ENCODE measurements at regions not wholly inside any gene's neighbourhood (a gene's known extent, or its start where the extent isn't known, plus 50 kb on each side); places are given as distances from the start of the nearest gene placed in this dataset.
"Not testable (repeated sequence)": the region's sequence is repeated elsewhere in the genome, so short reads cannot be mapped to it uniquely, and the experiment has no call there.

- in situ Hi-C loops (cut with HindIII; ENCODE audit: low sequenced_read_pairs): not testable (repeated sequence)
These were observed 235.3 kb downstream of the BCL2L11 start for GRCh38 chr2:111355823-111356511.

DNA sequence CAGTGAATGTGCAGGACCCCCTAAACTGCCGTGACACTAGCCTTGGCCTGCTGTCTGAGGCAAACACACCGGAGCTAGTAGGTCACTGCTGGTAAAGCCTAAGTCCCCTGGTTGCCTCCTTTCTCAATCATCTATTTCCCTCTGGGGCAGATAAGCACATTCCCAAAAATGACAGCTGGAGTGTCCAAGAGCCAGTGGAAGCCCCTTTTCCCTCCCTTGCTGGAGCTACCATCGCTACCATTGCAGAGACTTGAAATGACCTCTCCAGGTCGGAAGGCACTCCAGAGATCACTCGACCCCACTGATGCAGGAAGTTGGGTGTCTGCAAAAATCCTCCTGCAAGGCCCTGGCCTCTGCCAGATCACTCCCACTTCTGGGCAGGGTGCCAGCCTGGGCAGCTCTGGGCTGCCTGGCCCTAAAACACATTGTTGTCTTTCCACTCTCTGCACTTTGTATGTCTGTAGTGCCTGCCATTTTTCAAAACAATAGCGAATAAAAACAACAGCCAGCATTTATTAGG, 235.9 kb downstream of the BCL2L11 start:
- in situ Hi-C loops (cut with HindIII; ENCODE audit: low sequenced_read_pairs): not testable (repeated sequence)

- in situ Hi-C loops (cut with HindIII; ENCODE audit: low sequenced_read_pairs): not testable (repeated sequence)
These were observed 245.4 kb downstream of the BCL2L11 start for GRCh38 chr2:111365986-111366640.

- in situ Hi-C loops (cut with HindIII; ENCODE audit: low sequenced_read_pairs): not testable (repeated sequence)
These were observed 245.9 kb downstream of the BCL2L11 start for GRCh38 chr2:111366641-111367029.

- in situ Hi-C loops (cut with HindIII; ENCODE audit: low sequenced_read_pairs): not testable (repeated sequence)
These were observed 246.4 kb downstream of the BCL2L11 start for GRCh38 chr2:111367080-111367479.

DNA sequence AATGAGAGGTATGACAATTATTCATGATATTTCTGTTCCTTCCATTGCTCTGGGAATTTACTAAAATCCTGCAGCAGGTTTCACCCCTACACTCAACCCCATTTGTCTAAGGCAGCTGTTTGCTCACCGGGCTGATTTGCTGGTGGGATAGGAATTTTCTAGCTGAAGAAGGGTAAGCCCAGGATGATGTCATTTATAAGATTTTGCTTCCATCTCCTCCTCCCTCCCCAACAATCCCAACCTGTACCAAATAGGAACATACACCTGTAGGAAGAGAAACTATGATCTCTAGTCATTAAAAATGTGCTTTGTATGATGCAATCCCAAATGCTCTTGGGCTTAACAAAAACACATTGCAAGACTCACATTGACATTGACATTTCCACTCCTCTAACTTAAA, 247.2 kb downstream of the BCL2L11 start:
- in situ Hi-C loops (cut with HindIII; ENCODE audit: low sequenced_read_pairs): not testable (repeated sequence)

DNA sequence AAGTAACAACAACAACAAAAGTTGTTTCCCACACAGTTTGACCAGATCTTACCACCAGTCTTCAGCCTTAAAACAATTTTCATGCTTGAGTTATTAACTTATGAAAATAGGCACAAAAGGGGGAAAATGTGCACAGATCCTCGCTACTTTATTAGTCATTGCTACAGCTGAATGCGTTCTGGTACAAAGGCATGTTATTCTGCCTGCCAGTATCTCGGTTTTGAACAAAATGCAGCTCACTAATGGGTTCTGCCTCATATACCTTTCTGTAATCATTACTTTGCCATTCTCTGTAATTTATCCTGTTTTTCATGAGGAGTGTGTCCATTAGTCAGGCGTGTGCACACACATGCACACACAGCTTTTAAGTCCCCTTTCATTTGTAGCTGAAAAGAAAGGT, 247.6 kb downstream of the BCL2L11 start:
- in situ Hi-C loops (cut with HindIII; ENCODE audit: low sequenced_read_pairs): not testable (repeated sequence)

DNA sequence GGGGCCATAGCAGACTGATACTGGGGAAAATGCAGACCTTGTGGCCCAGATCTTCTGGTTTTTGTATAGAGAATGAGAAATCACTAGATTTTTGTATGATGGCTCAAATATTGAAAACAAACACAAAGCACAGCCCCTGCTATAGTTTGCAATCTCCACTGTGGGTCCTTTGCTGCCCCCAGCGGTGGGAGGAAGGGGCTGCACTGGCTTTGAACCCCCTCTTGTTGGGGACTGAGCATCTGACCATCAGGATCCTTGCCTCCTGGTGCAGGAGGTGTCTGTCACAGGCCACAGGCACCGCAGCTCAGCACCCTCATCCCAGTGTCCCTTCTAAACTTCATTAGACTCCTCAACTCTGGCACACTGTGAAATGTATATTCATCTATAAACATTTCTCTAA, 252.3 kb downstream of the BCL2L11 start:
- in situ Hi-C loops (cut with HindIII; ENCODE audit: low sequenced_read_pairs): not testable (repeated sequence)

- in situ Hi-C loops (cut with HindIII; ENCODE audit: low sequenced_read_pairs): not testable (repeated sequence)
These were observed 253.3 kb downstream of the BCL2L11 start for GRCh38 chr2:111373989-111374388.

GRCh38 chr2:111374734-111375133, 254.0 kb downstream of the BCL2L11 start:
- in situ Hi-C loops (cut with HindIII; ENCODE audit: low sequenced_read_pairs): not testable (repeated sequence)

DNA sequence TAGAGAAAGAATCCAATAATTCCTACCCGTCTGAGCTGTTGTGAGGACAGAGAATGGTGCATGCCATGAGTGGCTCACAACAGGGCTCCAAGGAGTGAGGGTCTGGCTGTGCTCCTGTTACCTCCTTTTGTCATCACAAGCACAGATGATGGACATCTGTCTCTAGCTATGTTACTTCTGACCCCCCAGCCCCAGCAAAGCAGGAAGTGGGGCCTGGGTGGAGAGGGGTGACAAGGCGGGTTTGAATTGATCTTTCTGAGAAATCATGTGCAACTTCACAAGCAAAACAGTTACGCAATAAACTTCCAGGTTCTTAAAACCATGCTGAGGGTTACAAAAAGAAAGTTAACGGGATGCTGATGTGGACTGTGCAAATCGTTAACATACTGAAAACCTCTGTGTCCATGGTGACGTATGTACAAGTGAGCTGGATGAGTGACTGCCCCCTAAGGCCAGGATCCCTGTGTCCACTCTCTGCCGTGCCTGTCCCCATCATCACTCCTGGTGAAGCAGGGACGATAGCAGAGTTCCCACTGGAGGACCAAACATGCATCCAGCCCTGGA, 254.7 kb downstream of the BCL2L11 start:
- in situ Hi-C loops (cut with HindIII; ENCODE audit: low sequenced_read_pairs): not testable (repeated sequence)

- in situ Hi-C loops (cut with HindIII; ENCODE audit: low sequenced_read_pairs): not testable (repeated sequence)
These were observed 255.7 kb downstream of the BCL2L11 start for GRCh38 chr2:111376272-111376970.

DNA sequence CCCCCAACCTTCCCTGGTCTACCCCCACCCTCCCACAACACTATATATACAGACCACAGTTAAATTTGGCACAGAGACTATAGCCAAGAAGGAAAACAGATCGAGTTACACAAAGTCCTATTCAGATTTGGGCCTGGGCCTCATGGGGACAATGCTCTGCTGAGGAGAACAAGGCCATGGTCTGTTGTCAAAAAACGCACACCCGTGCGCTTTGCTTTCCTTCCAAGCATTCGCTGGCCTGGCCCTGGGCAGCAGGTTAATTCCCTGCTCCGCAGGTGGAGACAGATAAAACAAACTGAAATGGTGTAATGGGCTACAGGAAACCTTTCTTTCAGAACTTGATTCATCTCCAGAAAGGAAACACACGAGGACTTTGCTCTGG, 256.2 kb downstream of the BCL2L11 start:
- in situ Hi-C loops (cut with HindIII; ENCODE audit: low sequenced_read_pairs): not testable (repeated sequence)

GRCh38 chr2:111377386-111377959, 256.8 kb downstream of the BCL2L11 start:
- in situ Hi-C loops (cut with HindIII; ENCODE audit: low sequenced_read_pairs): not testable (repeated sequence)

DNA sequence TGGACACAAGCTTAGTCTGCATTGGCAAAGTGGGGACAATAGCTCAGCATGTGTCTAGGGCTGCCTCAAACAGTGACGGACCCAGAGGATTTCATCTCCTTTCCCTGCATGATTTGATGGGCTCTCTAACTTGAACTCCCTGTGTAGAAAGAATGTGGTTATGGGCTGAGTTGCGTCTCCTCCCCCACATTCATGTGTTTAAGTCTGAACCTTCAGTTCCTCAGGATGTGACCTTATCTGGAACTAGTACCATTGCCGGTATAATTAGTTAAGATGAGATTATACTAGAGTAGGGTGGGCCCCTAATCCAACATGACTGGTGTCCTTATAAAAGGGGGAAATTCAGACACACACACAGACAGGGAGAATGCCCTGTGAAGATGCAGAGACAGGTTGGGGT, 257.6 kb downstream of the BCL2L11 start:
- in situ Hi-C loops (cut with HindIII; ENCODE audit: low sequenced_read_pairs): not testable (repeated sequence)

- in situ Hi-C loops (cut with HindIII; ENCODE audit: low sequenced_read_pairs): not testable (repeated sequence)
These were observed 260.2 kb downstream of the BCL2L11 start for GRCh38 chr2:111380733-111381439.

DNA sequence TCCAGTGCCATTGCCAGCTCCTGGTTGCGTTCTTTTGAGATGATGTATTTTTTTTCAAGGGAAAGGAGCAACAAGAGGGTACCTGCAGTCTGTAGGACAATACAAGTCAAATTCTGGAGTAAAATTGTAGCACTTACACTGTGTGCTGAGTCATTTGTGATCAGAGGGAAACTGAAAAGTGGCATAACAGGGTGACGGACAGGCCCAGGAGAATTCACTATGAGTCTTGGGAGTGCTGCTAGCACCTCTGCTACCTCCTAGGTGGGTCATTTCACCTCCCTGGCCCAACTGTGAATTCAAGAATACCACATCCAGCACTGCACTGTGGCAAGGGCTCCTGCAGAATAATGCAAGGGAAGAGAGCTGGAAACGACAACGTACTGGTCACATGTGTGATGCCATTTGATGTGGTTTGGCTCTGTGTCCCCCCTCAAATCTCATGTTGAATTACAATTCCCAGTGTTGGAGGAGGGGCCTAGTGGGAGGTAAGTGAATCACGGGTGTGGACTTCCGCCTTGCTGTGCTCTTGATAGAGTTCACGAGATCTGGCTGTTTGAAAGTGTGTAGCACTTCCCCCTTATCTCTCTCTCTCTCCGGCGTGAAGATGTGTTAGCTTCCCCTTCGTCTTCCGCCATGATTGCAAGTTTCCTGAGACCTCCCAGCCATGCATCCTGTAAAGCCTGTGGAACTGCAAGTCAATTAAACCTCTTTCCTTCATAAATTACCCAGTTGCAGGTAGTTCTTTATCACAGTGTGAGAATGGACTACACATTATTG, 261.0 kb downstream of the BCL2L11 start:
- in situ Hi-C loops (cut with HindIII; ENCODE audit: low sequenced_read_pairs): not testable (repeated sequence)

GRCh38 chr2:111382507-111382906, 261.8 kb downstream of the BCL2L11 start:
- in situ Hi-C loops (cut with HindIII; ENCODE audit: low sequenced_read_pairs): not testable (repeated sequence)

DNA sequence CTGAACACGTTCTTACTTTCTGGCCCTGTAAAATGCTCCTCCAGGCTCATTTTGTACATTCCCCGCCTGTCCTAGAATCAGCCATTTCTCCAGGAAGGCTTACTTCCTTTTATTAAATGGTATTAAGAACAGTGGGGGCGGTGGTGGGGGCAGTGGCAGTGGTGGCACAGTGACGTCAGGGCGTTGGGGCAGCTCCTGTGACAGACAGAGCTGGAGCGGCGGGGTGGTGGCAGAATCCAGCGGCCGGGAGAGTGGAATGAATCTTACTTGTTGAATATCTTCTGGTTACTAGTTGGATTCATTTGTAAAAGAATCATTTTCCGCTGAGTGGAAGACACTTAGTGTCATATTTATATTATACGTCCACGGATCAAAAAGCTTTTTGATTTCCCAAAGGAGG, 262.6 kb downstream of the BCL2L11 start:
- in situ Hi-C loops (cut with HindIII; ENCODE audit: low sequenced_read_pairs): not testable (repeated sequence)
